ENCODE measurements at regions not wholly inside any gene's neighbourhood (a gene's known extent, or its start where the extent isn't known, plus 50 kb on each side); places are given as distances from the start of the nearest gene placed in this dataset.
"Not testable (repeated sequence)": the region's sequence is repeated elsewhere in the genome, so short reads cannot be mapped to it uniquely, and the experiment has no call there.

DNA sequence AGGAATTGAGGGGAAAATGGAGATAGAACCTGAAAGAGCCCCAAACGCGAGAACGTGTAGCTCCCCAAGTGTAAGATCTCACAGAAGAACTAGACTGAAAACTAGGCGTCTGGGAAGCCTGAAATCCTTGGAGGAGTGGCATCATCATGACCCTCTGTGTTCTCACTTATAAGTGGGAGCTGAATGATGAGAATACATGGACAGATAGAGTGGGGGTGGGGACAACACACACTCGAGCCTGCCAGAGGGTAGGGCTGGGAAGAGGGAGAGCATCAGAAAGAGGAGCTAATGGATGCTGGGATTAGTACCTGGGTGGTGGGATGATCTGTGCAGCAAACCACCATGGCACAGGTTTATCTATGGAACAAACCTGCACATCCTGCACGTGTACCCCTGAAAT is 258.7 kb upstream of the NOTCH2NLA start:
- DNase-seq = not testable (repeated sequence)

DNA sequence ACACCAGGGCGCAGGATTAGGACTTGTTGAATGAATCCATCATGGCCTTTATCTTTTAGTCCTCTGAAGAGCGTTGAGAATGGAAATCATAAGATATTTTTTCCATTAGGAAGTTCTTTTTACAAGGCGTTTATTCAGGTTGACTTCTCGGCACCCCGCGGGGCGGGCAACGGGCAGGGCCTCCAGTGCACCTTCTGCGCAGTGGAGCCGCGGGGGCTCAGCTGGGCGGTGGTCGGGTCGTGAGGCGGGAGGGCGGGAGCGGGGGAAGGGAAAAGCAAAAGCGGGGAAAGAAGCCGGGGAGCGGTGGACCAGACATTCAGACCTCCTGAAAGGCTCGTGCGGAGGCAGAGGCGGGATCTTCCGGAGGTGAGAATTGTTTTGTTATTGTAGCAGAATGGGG is 258.3 kb upstream of the NOTCH2NLA start:
- not testable (repeated sequence) for DNase-seq

DNA sequence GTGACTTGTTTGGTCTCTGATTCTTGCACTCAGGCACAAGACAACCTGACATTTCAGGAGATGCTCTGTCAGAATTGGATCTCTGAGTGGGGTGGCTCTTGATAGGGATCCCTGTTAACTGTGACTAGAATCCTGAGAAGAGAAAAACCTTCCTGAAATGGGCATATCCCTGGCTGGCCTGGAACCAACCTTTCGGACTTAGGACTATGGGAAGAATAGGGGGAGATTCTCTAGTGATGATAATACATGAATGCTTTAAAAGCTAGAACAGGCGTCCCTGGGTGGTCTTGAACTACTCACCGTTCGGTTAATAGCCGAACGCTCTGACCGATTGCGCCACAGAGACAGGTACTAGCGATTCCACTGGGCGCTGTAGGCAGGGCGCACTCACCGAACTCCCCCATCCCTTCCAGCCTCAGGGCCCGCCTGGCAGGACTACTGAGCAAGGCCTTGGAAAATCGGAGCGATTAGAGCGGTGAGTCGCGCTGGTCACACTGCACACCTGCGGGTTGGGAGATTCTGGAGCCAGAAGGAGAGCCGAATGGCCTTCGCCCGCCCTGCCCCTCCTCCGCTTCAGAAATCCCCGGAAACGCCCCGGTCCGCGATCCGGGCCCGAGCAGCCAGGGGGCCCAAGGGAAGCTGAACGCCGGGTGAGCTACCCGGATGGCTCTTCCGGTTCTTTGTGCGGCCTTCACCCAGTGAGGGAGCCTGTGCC is 257.6 kb upstream of the NOTCH2NLA start:
- DNase-seq = not testable (repeated sequence)

DNA sequence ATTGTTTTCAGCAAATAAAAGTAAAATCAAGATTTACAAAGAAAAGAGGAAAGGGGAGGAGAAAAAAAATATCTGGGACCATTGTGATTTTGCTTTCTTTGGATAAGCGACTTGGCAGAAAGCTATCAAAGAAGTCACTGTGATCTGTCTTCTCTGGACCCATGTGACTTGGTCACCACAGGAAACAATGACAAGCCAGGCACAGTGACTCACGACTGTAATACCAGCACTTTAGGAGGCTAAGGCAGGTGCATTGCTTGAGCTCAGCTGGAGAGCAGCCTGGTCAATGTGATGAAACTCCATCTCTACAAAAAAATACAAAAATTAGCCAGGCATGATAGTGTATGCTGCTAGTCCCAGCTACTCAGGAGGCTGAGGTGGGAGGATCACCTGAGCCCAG is 255.4 kb upstream of the NOTCH2NLA start:
- DNase-seq = not testable (repeated sequence)

DNA sequence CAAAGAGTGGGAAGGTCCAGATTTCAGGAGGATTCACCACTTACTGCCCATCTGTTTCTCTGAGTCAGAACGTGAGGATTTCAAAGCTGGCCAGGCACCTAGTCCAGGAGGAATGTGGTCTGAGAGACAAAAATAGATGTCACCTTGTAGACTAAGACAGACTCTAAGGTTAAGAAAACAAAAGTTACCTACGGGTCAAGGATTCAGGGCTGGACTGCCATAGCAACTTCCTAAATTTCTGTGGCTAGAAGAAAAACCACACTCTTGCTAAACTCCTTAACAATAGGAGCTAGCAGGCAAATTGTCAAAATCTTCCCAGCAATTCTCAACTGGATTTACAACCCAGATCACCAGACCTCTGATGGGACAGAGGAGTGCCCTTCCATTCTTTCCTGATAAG is 250.4 kb upstream of the NOTCH2NLA start:
- DNase-seq = not testable (repeated sequence)

DNA sequence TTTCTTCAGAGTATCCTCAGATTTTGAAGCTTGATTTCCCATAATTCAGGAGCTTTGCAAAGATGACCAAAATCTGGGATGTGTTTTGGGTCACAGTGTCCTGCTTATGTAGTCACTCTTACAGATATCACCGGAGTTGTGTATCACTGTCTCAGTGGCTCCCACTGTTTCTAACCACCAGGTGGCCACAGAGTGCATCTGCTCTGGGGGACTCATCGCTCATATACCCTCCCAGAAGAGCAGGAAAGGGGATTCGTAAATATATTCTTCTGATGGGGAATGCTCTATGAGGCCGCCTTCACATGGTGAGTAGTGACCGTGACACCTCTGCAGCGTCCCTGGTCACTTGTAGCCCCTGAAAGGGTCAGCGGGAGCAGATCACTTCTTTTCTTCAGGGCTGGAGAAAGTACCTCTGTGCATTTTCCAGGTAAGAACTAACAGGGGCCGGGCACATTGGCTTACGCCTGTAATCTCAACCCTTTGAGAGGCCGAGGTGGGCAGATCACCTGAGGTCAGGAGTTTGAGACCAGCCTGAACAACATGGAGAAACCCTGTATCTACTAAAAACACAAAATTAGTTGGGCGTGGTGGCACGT is 249.4 kb upstream of the NOTCH2NLA start:
- DNase-seq = peak; percentile 37

DNA sequence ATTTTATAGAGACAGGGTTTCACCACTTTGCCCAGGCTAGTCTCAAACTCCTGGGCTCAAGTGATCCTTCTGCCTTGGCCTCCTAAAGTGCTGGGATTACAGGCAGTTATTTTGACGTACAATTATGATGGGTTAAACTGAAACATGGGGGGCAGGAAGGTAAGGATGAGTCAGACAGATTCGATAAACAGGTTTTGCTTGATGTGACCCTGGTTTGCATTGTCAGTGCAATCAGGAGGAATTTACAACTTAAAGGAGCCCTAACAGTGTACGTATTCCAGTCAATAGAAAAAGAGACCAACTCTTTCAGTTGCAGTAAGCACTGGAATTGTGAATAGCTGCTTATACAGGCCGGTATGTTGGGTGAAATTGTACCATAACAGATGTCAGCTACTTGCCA is 246.3 kb upstream of the NOTCH2NLA start:
- DNase-seq = not testable (repeated sequence)

DNA sequence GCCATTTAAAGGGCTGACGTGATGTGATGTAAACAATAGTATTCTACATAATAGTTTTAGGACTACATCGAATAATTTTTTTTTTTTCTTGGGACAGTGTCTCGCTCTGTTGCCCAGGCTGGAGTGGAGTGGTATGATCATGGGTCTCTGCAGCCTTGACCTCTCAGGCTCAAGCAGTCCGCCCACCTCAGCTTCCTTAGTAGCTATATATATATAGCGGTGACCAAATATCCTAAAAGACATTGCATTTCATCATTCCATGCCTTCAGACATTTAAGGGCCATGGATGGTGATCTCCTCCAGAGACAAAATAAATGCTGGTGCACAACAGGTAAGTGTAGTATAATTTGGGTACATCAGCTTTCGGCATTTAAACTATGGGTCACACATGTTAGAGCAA is 245.4 kb upstream of the NOTCH2NLA start:
- DNase-seq = not testable (repeated sequence)

DNA sequence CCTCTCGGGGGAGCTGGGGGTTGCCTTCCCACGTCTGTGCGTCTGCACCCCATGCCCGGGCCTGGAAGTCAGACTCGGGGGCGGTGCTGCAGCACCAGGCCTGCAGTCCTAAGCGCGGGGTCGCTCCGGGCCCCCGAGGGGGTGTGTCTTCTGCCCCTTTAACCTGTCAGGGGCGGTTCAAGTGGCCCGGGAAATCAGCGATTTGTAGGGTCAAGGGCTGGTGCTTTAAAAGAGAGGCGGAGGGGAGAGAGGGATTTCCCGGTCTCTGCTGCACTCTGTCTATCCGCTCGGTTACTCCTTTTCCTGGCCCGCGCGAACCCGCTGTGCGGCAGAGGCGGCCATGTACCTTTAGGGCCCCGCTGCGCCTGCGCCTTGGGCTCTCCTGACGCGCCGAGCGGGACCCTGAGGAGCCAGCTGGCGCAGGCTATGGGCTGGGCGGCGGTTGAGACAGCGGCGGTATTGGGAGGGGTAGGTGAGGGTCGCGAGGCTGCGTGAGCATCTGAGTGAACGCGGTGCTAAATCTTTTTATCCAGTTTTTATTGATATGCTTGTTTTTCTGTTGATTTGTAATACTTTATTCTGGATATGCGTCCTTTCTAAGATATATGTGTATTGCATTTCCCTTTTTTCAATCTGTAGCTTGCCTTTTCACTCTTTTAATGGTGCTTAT is 243.5 kb upstream of the NOTCH2NLA start:
- DNase-seq = peak; percentile 77

DNA sequence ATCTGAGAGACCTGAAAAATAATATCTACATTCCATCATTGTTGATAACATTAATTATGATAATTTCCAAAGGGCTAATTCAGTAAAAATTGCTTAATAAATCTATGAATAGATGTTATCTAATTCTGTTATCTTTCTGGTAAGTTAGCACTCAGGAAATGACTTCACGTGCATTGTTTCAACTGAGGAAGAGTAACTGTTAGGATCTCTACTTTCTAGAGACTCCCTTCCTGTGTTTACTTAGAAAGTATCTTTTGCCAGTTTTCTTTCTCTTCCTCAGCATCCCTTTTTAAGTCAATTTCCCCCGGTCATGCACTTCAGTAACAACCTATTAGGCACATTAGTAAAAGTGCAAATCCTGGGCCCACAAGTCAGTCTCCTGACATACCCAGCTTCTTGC is 231.1 kb upstream of the NOTCH2NLA start:
- not testable (repeated sequence) for DNase-seq

DNA sequence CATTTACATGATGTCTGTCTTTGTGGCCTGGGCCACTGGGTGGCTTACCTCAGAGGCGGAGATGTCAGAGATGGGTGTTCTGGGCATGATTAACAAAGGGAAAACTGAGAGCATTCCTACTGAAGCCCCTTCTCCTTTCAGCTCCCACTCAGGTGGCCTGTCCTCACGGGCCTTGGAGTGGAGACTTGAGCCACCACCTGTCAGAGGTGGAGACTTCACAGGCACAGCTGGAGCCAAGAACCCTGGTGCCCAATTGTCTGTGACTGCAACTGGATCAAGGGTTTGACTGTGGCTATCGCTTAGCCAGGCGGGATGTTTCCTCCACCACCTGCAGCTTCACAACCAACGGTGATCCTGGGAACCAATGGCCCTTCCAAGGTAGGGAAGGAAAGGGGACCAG is 230.5 kb upstream of the NOTCH2NLA start:
- peak; percentile 8 for DNase-seq

DNA sequence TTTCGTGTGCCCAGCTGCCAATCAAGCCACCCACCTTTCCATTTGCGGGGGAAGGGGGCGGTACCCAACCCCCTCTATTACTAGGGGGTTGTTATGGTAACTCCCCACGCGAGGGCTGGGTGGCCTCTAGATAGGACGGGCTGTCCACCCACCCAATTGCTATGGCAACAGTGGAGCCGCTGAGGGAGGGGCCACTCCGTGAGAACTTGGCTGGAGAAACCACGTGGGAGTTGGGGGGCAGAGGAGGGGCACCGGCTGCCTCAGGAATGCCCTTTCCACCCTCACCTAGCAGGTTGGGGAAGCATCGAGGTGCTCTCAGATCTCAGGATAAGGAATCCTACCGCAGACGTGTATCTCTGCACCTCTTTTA is 220.0 kb upstream of the NOTCH2NLA start:
- not testable (repeated sequence) for DNase-seq

DNA sequence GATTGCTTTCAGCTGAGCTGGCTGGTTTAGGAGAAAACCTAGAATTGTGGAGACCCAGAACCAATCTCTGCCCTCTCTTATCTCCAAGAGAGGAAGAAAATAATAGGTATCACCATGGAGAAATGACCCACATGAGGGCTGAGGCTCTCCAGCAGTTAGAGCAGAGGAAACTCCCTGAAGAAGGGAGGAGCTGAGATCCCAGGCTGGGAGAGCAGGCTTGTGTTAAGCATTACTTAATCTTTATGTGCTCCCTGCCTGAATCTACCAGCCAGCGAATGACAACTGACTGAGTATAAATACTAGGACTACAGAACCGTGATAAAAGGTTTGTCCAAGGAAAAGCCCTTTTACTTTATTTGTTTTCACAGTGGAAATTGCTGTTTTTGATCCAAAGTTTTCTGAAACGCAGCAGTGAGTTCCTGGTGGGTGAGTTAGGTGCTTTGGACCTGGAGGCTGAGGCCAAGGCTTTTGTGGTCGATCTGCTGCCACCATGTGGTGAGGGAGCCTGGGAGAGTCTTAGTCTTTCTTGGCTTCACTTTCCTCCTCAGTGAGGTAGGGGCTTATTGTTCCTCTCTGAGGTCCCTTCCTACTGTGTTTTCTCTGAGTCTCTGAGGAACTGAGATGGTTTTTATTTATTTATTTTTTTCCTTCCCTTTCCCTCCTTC is 219.5 kb upstream of the NOTCH2NLA start:
- peak; percentile 70 for DNase-seq

DNA sequence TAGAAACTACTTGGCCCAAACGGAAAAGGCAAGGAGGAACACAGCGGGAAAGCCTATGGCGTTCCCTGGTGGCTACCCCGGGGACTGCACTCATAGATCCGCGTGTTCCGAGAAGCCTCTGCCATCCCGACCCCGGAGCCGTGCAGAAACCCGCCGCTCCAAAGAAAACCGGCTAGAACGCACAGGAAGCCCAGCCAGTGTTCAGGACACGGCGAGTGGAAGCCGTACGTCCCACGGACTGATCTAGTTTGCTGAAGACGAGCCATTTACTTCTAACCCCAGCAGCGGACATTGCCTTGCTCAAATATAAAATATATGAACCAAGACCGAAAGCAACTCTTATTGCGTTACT is 215.0 kb upstream of the NOTCH2NLA start:
- DNase-seq = peak; percentile 39

DNA sequence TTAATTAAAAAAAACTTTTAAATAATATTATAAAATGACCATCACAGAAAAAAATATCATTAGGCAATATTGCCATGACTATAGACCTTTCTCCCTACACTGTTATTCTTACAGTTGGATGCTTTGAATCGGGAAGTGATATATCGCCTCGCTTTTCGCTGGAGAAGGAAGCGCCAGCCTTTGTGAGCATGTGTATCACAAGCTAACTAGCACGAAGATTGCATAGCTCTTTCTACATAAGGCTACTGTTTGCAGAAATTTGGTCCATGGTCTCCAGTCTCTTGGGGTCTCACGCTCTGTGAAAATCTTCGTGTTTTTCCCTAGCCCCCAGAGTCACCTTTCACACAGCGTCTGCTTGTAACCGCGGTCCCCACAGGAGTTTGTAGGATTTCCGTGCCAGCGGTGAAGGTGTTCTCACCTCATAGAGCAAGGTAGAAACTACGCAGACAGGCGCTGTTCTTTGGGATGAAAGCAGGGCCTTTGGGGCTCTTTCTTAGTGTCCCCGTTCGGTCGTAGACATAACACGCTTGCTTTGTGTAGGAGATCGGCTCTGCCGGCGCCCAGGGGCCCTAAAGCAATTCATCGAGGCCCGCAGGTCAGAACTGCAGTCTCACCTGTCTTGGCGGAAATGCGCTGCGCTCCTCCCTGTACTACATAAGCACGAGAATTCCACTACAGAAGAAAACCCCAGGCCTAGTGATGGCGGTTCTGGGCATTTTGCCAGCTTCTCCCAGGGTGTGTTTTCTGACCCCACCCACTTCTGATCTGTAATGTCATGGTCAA is 214.5 kb upstream of the NOTCH2NLA start:
- DNase-seq = peak; percentile 27

DNA sequence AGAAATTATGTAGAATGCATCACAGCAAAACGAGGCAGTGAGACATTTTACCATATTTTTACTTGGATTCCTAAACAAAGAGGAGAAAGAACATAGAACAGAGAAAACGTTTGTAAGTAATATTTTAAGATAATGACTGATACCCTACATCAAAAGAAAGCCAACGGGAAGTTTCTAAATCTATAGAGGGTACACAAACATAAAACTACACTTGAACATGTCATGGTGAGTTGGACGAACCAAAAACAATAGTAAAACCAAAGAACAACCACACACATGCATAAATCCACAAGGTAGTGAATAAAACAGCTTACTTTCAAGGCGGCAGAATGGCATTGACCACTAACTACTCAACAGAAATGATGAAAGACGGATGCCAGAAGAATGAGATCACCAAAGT is 209.7 kb upstream of the NOTCH2NLA start:
- not testable (repeated sequence) for DNase-seq

DNA sequence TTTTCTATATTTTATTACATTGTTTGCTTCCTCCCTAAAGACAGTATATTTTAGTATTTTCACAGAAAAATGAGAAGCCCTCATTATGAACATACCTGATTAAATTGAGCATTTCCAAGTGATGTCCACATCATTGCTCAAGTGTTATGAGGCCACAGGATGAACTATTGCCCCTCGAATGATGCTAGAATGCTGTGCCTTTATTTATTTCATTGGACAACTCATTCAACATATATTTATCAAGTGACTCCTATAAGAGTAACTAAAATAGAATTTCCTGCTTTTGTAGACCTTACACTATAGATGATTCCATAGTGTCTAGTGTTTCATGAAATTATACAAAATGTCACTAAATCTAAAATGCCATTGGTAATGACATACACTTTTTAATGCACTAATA is 187.8 kb upstream of the NOTCH2NLA start:
- DNase-seq = not testable (repeated sequence)

DNA sequence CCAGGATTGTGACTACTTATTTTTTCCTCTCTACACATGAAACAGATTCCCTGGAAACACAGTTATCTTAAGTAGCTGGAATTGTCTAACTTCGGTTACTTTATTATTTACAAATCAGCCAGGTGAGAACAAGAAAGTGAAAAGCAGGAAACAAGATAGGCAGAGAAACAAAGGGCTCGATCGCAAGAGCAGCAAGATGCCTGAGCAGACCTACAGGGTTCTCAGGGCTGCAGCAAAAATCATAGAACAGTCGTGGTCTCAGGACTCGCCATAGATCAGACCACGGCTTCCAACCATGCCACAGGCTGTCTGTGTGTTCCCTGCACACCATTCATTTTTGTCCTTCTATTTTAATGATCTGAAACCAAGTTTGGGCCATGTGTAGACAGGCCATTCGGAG is 186.2 kb upstream of the NOTCH2NLA start:
- not testable (repeated sequence) for DNase-seq

DNA sequence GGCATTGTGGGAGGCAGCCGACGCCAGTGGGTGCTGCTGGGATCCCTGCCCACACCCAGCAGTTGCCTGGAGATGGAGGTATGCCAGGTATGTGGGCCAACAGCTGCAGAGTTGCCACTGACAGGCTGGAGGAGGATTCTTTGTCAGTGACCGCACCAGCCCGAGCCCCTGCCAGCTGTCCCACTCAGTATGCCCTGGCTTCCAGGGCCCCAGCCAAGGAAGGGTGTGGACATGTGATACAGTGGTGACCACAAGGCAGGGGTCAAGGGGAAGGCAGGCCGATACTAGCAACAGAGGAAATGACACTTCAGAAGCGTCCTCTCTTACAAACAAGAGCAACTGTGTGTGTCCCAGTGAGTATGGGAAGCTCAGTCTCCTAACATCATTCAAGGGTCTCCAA is 185.1 kb upstream of the NOTCH2NLA start:
- DNase-seq = not testable (repeated sequence)

DNA sequence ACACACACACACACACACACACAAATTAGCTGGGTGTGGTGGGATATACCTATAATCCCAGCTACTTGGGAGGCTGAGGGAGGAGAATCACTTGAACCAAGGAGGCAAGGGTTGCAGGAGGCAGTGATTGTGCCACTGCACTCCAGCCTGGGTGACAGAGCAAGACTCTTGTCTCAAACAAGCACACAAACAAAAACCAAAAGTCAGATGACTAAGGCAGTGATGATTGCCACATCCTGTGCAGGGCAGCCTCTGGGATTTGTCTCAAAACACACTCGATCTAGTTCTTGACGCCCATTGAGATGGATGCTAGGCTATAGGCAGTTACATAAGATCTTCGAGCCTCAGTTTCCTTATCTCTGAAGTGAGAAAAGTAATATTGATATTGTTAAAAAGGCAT is 183.1 kb upstream of the NOTCH2NLA start:
- DNase-seq = peak; percentile 75

DNA sequence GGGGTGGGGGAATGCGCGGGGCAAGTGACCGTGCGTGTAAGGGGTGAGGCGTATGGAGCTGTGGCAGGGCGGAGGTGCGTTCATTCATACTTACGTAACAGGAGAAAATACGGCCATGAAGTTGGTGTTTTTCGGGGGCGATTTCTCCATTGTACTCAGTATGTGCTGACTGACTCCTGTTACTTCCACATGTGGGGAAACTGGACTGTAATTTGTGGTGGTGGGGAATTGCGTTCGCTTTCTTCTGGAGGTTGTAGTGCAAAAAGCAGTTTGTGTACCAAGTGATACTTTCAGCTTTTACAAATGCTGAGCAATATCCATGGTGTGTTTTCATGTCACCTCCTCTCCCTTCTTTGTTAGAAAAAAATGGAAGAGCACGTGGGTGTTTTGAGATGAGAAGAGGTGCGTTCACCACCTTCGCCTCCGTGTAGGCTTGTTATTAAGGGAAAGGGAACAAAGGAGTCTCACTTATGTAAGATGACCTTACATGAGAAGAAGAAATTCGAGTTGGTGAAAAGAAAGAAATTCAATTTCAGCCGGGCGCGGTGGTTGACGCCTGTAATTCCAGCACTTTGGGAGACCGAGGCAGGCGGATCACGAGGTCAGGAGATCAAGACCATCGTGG is 181.1 kb upstream of the NOTCH2NLA start:
- DNase-seq = peak; percentile 50

DNA sequence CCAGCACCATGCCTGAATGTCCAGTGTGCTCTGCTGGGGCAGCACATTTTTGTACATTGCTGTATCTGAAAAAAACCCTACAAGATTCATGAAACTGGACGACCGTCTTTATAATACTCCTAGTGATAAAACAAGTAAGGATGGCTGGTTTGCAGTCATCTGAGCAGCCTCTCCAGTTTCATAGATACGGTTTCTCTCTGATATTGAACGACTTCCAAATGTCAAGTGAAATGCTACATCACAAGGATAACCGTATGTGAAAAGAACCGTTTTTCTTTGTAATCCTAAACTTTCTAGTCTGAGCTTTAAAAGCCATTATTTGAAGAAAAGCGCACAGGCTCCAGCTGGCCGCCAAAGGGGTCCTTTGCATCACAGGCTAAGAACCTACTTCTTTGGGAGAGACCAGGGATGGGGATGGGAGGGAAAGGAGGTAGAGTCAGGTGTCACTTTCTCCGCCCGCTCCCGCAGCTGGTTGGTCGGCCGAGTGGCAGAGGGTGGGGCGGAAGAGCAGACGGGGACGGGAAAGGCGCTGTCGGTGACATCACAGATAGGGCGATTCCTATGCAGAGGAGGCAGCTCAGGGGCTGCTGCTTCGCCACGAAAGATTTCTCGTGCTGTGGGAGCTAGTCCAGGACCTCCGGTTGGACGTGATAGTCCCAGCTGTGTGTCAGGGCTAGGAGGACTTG is 180.4 kb upstream of the NOTCH2NLA start:
- peak; percentile 31 for DNase-seq

Measured in CD4-positive, alpha-beta T cell treated with Interleukin-21 for 1 hour (primary cell).